HG03064 (cell line): ENCODE measurements at regions not wholly inside any gene's neighbourhood (a gene's known extent, or its start where the extent isn't known, plus 50 kb on each side); places are given as distances from the start of the nearest gene placed in this dataset.
"Not testable (repeated sequence)": the region's sequence is repeated elsewhere in the genome, so short reads cannot be mapped to it uniquely, and the experiment has no call there.

ENCODE experiments used
- ATAC-seq: cut with Tn5 transposase; IDR thresholded peaks from one replicate; pipeline ENCODE4 v1.9.1; 2021; ENCODE audit warnings: low read depth; ENCODE audit not compliant: unreplicated experiment

- no peak for ATAC-seq
These were observed 446.4 kb upstream of the PTGER4 start for GRCh38 chr5:40233268-40233667.

GRCh38 chr5:40227931-40228330, 451.8 kb upstream of the PTGER4 start:
- ATAC-seq = no peak

GRCh38 chr5:40227366-40227765, 452.3 kb upstream of the PTGER4 start:
- ATAC-seq = no peak

GRCh38 chr5:40226906-40227305, 452.8 kb upstream of the PTGER4 start:
- ATAC-seq = no peak

- not testable (repeated sequence) for ATAC-seq
These were observed 454.6 kb upstream of the PTGER4 start for GRCh38 chr5:40225147-40225546.

- no peak for ATAC-seq
These were observed 455.3 kb upstream of the PTGER4 start for GRCh38 chr5:40224421-40224820.

- ATAC-seq = peak; percentile 51
These were observed 455.8 kb upstream of the PTGER4 start for GRCh38 chr5:40223884-40224402.

GRCh38 chr5:40221796-40222195, 457.9 kb upstream of the PTGER4 start:
- no peak for ATAC-seq

GRCh38 chr5:40221255-40221654, 458.5 kb upstream of the PTGER4 start:
- no peak for ATAC-seq

- no peak for ATAC-seq
These were observed 459.5 kb upstream of the PTGER4 start for GRCh38 chr5:40220260-40220659.

- no peak for ATAC-seq
These were observed 462.2 kb upstream of the PTGER4 start for GRCh38 chr5:40217553-40217952.

- ATAC-seq = no peak
These were observed 469.0 kb upstream of the PTGER4 start for GRCh38 chr5:40210694-40211093.

GRCh38 chr5:40206030-40206429, 473.7 kb upstream of the PTGER4 start:
- no peak for ATAC-seq

- no peak for ATAC-seq
These were observed 475.6 kb upstream of the PTGER4 start for GRCh38 chr5:40204144-40204543.

GRCh38 chr5:40202814-40203440, 476.8 kb upstream of the PTGER4 start:
- ATAC-seq = no peak

- ATAC-seq = no peak
These were observed 481.0 kb upstream of the PTGER4 start for GRCh38 chr5:40198736-40199135.

- not testable (repeated sequence) for ATAC-seq
These were observed 484.1 kb upstream of the PTGER4 start for GRCh38 chr5:40195574-40195973.

GRCh38 chr5:40191150-40191549, 488.6 kb upstream of the PTGER4 start:
- no peak for ATAC-seq

GRCh38 chr5:40172721-40173120, 507.0 kb upstream of the PTGER4 start:
- ATAC-seq = no peak

- ATAC-seq = no peak
These were observed 507.7 kb upstream of the PTGER4 start for GRCh38 chr5:40171971-40172370.

GRCh38 chr5:40167283-40167682, 512.4 kb upstream of the PTGER4 start:
- ATAC-seq = no peak

GRCh38 chr5:40166802-40167201, 512.9 kb upstream of the PTGER4 start:
- ATAC-seq = no peak
